ENCODE measurements at regions not wholly inside any gene's neighbourhood (a gene's known extent, or its start where the extent isn't known, plus 50 kb on each side); places are given as distances from the start of the nearest gene placed in this dataset.

DNA sequence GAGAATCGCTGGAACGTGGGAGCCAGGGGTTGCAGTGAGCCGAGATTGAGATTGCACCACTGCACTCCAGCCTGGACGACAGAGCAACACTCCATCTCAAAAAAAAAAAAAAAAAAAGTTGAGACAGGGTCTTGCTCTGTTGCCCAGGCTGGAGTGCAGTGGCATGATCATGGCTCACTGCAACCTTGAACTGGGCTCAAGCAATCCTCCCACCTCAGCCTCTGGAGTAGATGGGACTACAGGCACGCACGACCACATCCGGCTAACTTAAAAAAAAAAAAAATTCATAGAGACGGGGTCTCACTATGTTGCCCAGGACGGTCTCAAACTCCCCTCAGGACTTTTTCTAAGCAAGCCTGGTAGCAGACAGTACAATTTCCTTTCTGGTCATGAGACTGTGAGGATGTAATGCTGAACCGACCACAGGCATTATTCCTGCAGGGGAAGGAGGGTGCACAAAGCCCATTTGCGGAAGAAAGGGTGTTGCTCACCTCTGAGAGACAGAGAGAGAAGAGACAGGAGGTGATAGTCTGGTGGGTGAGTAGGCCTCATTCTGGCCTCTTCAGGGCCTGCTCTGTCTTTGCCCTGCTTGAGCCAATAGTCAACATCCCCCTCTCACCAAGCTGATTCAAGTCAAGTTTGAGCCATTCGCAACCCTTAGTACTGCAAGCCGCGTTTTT is 205.3 kb downstream of the ZFP36L2 start:
- TF ChIP-seq, protein P1, sequence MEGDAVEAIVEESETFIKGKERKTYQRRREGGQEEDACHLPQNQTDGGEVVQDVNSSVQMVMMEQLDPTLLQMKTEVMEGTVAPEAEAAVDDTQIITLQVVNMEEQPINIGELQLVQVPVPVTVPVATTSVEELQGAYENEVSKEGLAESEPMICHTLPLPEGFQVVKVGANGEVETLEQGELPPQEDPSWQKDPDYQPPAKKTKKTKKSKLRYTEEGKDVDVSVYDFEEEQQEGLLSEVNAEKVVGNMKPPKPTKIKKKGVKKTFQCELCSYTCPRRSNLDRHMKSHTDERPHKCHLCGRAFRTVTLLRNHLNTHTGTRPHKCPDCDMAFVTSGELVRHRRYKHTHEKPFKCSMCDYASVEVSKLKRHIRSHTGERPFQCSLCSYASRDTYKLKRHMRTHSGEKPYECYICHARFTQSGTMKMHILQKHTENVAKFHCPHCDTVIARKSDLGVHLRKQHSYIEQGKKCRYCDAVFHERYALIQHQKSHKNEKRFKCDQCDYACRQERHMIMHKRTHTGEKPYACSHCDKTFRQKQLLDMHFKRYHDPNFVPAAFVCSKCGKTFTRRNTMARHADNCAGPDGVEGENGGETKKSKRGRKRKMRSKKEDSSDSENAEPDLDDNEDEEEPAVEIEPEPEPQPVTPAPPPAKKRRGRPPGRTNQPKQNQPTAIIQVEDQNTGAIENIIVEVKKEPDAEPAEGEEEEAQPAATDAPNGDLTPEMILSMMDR (conservative IDR thresholded peaks at IDR 0.05; ENCODE audit: low read length), result no peak
- TF ChIP-seq EZH2phosphoT487 (IDR thresholded peaks at IDR 0.05; ENCODE audit: borderline replicate concordance, low read depth, low read length), result no peak

Measured in OCI-LY7 (cell line).